Glutamatergic neuron (in vitro differentiated cells): ENCODE measurements at regions not wholly inside any gene's neighbourhood (a gene's known extent, or its start where the extent isn't known, plus 50 kb on each side); places are given as distances from the start of the nearest gene placed in this dataset.
"Not testable (repeated sequence)": the region's sequence is repeated elsewhere in the genome, so short reads cannot be mapped to it uniquely, and the experiment has no call there.

Experiments used
- DNase-seq: peaks from one replicate; pipeline ENCODE4 v3.0.0; 2022
- H3K27ac Mint-ChIP-seq: one replicate; pipeline ENCODE4 v1.8.0; 2020; ENCODE audit warnings: mild to moderate bottlenecking, mixed read lengths, inconsistent platforms; ENCODE audit not compliant: unreplicated experiment
- H3K27me3 Mint-ChIP-seq: one replicate; pipeline ENCODE4 v1.8.0; 2020; ENCODE audit warnings: mild to moderate bottlenecking, moderate library complexity, mixed read lengths, inconsistent platforms; ENCODE audit not compliant: unreplicated experiment
- H3K36me3 Mint-ChIP-seq: one replicate; pipeline ENCODE4 v1.8.0; 2020; ENCODE audit warnings: mild to moderate bottlenecking, mixed read lengths, inconsistent platforms; ENCODE audit not compliant: unreplicated experiment
- H3K4me1 Mint-ChIP-seq: one replicate; pipeline ENCODE4 v1.8.0; 2020; ENCODE audit warnings: mild to moderate bottlenecking, low read depth, mixed read lengths, inconsistent platforms; ENCODE audit not compliant: unreplicated experiment
- H3K4me3 Mint-ChIP-seq: one replicate; pipeline ENCODE4 v1.8.0; 2020; ENCODE audit warnings: mild to moderate bottlenecking, mixed read lengths, inconsistent platforms; ENCODE audit not compliant: unreplicated experiment
- H3K9me3 Mint-ChIP-seq: one replicate; pipeline ENCODE4 v1.8.0; 2020; ENCODE audit warnings: mild to moderate bottlenecking, moderate library complexity, mixed read lengths, inconsistent platforms; ENCODE audit not compliant: unreplicated experiment
- CTCF ChIP-seq: fragments of 200-600 bp; sonication (generic); IDR thresholded peaks from one replicate; pipeline ENCODE4 v1.5.0; 2021; ENCODE audit not compliant: partially characterized antibody, unreplicated experiment

- no peak for DNase-seq
- Mint-ChIP-seq H3K36me3 (no peaks in the 10 kb centered on the region), H3K27ac (no peak overlapping the region), H3K9me3 (no peaks in the 10 kb centered on the region), H3K4me3 (no peak overlapping the region), H3K4me1 (no peaks in the 10 kb centered on the region), H3K27me3 (no peaks in the 10 kb centered on the region)
- TF ChIP-seq CTCF = no peak
These were observed 480.5 kb downstream of the KLF12 start for GRCh38 chr13:73653688-73654087.

GRCh38 chr13:73647417-73647816 is 486.8 kb downstream of the KLF12 start:
- H3K9me3 Mint-ChIP-seq = no peaks in the 10 kb centered on the region
- no peak for TF ChIP-seq CTCF
- no peak overlapping the region for H3K27ac Mint-ChIP-seq
- H3K4me3 Mint-ChIP-seq = no peak overlapping the region
- H3K27me3 Mint-ChIP-seq = no peaks in the 10 kb centered on the region
- H3K4me1 Mint-ChIP-seq = no peaks in the 10 kb centered on the region
- no peak for DNase-seq
- H3K36me3 Mint-ChIP-seq = no peaks in the 10 kb centered on the region

- H3K4me3 Mint-ChIP-seq, H3K27ac Mint-ChIP-seq, DNase-seq, H3K36me3 Mint-ChIP-seq, H3K27me3 Mint-ChIP-seq, H3K9me3 Mint-ChIP-seq, H3K4me1 Mint-ChIP-seq: not testable (repeated sequence)
These were observed 493.6 kb downstream of the KLF12 start for GRCh38 chr13:73640476-73641179.

- no peaks in the 10 kb centered on the region for H3K36me3 Mint-ChIP-seq
- H3K9me3 Mint-ChIP-seq = peaks cover under 1% of the 10 kb centered on the region
- TF ChIP-seq CTCF = no peak
- no peak overlapping the region for H3K27ac Mint-ChIP-seq
- no peaks in the 10 kb centered on the region for H3K27me3 Mint-ChIP-seq
- no peak overlapping the region for H3K4me3 Mint-ChIP-seq
- no peaks in the 10 kb centered on the region for H3K4me1 Mint-ChIP-seq
- DNase-seq = no peak
These were observed 498.9 kb downstream of the KLF12 start for GRCh38 chr13:73635166-73635787.

GRCh38 chr13:73633817-73634460 is 500.3 kb downstream of the KLF12 start:
- Mint-ChIP-seq H3K27ac (no peak overlapping the region), H3K4me3 (no peak overlapping the region), H3K4me1 (no peaks in the 10 kb centered on the region), H3K36me3 (no peaks in the 10 kb centered on the region), H3K9me3 (no peaks in the 10 kb centered on the region), H3K27me3 (no peaks in the 10 kb centered on the region)
- no peak for TF ChIP-seq CTCF
- no peak for DNase-seq
